NCI-H526 (cell line): ENCODE measurements at regions not wholly inside any gene's neighbourhood (a gene's known extent, or its start where the extent isn't known, plus 50 kb on each side); places are given as distances from the start of the nearest gene placed in this dataset.

Experiments used
- DNase-seq, 2 experiments: peaks; one replicate each; lab custom pipeline; 2025; lab: John Stamatoyannopoulos, UW

DNA sequence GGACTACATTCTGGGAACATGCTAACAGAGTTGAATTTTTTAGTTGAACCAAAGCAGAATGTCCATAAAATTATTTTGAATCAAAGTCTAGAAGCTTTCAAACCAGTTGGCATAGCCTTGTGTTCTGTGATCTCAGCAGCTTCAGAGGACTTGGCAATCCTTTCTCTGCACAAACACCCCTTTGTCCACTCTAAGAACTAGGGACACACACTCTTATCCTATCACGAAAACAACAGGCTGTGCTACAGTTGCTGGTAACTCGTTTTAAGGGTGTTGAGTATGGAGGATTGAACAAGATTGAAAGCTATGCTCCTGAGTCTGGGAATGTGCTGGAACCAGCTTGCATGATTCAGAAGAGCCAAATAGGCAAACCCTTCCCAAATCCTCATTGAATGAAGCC, 76.4 kb upstream of the PRSS58 start:
- no peak for DNase-seq

DNA sequence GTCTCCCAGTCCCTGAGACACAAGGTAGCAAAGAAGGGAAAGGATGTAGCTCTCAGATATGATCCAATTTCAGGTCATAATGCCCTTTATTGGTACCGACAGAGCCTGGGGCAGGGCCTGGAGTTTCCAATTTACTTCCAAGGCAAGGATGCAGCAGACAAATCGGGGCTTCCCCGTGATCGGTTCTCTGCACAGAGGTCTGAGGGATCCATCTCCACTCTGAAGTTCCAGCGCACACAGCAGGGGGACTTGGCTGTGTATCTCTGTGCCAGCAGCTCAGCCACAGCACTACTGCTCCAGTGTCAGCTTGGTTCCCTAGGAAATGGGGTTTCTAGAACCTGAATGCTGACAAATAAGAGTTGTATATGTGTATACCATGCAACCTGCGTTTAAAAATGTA, 74.6 kb upstream of the PRSS58 start:
- no peak for DNase-seq

DNA sequence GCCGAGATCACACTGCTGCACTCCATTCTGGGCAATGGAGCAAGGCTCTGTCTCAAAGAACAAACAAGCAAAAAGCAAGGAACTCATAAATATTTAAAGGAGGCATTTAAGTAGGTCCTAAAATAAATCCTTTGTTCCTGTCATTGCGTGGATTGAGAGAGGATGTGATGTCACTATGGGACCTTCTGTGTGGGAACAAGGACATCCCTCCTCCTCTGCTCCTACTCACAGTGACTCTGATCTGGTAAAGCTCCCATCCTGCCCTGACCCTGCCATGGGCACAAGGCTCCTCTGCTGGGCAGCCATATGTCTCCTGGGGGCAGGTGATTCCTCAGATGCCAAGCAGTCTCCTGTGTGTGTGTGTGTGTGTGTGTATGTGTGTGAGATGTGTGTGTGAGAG, 74.1 kb upstream of the PRSS58 start:
- DNase-seq: no peak

DNA sequence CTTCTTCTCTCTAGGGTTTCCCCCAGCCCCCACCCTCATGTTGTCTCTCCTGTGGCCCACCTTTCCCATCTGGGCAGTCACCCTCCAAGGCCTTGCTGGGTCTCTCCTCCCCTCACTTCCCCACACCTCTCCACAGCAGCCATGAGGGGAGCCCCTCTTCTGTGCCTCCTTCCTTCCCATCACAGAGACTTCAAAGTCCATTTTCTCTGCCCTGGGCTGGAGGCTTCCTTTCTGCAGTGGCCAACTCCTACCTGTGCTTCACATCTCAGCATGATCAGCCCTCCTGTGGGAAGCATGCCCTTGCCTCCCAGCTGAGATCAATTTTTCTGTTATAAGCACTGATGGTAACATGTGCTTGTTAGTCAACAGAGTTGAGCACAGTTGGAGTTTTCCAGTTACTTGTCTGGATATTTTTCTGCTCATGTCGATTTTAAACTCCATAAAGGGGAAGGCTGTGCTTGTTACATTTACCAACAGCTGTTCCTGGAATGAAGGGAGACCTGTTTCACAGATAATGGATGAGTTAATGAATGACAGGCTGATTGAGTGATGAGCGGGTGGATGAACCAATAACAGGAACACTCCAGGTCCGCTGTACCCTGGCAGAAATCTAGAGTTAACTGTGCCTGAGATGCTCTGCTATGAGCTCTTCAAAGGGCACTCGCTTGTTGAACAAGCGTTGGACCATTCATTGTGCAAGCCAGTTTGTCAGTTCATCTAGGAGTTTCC, 71.4 kb upstream of the PRSS58 start:
- DNase-seq: no peak

DNA sequence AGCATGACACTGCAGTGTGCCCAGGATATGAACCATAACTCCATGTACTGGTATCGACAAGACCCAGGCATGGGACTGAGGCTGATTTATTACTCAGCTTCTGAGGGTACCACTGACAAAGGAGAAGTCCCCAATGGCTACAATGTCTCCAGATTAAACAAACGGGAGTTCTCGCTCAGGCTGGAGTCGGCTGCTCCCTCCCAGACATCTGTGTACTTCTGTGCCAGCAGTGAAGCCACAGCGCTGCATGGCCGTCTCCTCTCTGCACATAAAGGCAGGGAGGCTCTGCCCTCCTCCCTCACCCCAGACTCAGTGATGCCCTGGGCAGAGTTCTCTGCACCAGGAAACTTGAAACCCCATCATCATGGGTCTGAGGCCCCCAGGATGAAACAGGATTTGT, 70.7 kb upstream of the PRSS58 start:
- no peak for DNase-seq

DNA sequence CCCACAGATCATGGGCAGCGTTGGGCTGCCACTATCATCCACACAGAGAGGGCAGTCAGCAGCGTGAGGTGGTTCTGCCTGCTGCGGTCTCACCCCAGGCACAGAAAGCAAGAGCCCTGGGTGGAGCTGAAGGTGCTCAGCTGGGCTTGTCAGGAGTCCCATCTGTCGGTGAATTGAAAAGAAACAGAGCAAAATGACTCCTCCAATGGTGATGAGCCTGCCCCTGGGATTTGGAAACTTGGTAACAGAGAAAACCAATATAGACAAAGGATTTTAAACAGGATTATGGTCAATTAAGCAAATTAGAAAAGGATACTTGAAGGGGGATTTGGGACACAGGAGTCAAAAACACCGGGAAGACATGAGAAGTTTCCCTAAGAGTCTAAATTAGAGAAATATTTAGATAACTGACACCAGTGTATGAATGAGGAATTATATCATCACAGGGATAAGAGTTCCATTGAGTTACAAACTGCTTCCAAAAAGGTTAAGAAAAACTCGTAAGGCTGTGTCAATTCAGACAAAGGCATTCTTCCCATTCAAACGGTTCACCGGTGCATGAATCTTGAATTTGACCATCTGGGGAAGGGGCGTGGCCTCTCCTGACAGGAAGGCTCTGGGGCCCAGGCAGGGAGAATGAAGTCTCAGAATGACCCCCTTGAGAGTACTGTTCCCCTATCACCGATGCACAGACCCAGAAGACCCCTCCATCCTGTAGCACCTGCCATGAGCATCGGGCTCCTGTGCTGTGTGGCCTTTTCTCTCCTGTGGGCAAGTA, 70.0 kb upstream of the PRSS58 start:
- DNase-seq: no peak

DNA sequence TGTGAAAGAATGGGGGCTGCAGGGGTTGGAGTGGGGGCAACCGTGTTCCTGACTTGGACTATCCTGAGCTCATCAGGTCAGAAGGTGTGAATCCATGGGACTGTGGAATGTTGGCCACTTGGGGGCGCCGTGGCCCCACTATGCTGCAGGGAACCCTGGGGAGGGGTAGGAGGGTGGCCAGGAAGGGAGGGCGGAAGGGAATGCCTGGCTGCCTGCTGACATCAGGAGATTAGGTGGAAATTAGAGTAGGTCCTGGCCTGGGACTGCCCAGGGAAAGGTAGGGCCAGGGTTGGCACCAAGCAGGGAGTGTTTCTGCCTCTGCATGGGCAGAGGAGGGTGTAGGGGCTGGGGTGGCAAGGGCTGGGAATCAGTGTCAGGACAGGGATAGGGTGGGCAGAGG, 65.8 kb upstream of the PRSS58 start:
- peak; percentile 31 to 80 for DNase-seq

DNA sequence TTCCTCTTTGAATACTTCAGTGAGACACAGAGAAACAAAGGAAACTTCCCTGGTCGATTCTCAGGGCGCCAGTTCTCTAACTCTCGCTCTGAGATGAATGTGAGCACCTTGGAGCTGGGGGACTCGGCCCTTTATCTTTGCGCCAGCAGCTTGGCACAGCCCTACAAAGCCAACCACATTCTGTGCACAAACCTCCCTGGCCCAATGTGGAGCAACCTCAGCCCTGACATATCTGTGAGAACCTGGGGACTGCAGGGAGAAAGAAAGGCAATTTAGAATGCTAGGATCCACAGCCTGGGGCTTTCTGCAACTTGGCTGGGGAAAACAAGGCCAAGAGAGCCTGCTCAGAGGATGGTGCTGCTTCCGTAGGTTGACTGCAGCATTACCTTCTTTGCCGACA, 63.5 kb upstream of the PRSS58 start:
- DNase-seq: no peak

DNA sequence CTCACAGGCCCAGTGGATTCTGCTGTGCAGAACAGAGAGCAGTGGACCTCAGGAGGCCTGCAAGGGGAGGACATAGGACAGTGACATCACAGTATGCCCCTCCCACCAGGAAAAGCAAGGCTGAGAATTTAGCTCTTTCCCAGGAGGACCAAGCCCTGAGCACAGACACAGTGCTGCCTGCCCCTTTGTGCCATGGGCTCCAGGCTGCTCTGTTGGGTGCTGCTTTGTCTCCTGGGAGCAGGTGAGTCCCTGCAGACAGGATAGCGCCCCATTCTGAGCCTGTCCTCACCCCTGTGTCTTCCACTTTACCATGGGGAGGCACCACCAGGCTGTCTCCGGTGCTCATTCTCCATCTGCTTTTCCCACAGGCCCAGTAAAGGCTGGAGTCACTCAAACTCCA, 63.0 kb upstream of the PRSS58 start:
- no peak for DNase-seq

DNA sequence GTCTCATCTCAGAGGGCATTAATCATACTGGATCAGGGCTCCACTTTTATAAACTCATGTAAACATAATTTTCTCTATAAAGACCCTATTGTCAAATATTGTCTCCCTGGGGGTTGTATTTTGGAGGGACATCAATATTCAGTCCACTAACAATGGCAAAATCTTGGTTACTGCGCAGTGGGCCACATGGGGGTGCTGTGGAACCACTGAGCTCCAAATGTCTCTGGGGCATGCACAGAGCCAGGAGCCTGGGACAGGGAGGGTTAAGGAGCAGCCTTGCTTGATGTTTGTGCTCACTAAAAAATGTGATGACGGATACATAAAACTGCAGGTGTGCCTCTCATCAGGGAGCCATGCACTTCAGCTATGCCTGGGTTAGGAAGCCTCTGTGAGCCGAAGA, 62.1 kb upstream of the PRSS58 start:
- peak in 1 of 2 experiments; percentile 37 for DNase-seq

DNA sequence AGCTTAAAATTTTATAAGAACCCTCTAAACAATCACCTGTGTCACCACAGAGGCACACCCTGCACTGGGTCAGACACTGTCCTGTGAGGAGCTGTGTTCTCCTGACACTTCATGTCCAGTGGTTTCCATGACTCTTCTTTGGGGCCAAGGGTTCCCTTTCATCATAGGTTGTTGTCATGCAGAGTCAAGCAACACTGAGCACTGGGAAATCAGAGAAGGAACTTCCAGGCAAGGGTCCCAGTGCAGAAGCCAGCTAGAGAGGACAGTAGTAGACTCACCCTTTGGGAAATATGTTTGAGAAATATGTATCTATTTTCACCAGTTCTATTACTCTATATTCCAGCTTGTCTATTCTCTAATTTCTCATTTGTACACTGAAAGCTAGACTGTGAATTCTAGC, 56.4 kb upstream of the PRSS58 start:
- no peak for DNase-seq

DNA sequence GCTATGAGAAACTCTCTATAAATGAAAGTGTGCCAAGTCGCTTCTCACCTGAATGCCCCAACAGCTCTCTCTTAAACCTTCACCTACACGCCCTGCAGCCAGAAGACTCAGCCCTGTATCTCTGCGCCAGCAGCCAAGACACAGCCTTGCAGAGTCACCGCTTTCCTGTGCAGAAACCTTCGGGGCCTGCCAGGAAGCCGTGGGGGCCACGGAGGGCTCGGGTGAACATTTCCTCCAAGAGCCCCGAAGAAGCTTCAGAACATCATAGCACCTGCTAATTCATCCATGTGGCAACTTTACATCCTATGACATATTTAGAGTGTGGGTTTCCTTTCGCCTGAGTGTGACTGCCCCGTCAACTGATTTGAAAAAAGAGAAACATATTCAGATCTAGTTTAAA, 55.7 kb upstream of the PRSS58 start:
- no peak for DNase-seq

DNA sequence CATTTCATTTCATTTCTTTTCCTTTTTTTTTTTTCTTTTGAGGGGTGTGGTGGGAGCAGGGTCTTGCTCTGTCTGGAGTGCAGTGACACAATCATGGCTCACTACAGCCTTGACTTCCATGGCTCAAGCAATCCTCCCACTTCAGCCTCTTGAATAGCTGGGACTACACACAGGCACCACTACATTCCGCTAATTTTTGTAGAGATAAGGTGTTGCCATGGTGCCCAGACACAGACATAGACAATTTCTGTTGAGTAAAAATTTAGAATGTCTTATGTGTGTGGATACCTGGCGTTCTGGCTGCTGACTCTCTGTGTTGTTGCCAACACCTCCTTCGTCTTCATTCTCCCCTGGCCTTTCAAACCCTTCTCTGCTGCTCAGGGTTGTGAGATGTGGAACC, 54.0 kb upstream of the PRSS58 start:
- DNase-seq: no peak

DNA sequence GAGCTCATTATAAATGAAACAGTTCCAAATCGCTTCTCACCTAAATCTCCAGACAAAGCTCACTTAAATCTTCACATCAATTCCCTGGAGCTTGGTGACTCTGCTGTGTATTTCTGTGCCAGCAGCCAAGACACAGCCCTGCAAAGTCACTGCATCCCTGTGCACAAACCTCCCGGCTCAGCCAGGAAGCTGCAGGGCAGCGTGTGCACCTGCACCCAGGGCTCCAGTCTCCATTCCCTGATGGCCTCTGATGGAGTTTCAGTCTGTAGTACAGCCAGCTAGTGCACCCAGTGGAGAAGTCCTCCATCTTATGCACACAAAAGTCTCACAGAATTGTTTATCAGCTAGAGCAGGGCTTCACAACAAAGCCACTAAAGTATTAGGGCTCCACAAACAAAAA, 51.1 kb upstream of the PRSS58 start:
- no peak for DNase-seq

DNA sequence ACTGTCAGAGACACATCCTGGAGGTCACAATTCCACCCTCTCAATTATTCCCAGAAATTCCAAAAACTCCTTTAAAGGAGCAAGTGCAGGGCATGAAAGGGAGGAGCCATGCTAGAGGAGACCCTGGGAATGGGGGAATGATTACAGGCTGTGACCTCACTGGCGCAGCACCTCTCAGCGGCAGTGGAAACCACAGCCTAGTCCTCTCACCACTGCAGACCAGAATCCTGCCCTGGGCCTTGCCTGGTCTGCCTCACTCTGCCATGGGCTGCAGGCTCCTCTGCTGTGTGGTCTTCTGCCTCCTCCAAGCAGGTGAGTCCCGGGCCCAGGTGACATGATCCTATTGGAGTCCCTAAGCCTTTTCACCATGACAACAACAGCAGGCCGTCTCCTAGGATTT, 50.5 kb upstream of the PRSS58 start:
- no peak for DNase-seq
